ENCODE measurements at regions not wholly inside any gene's neighbourhood (a gene's known extent, or its start where the extent isn't known, plus 50 kb on each side); places are given as distances from the start of the nearest gene placed in this dataset.

GRCh38 chr1:113255720-113256347 is 134.5 kb upstream of the MAGI3 start:
- DNase-seq (ENCODE audit: low read depth in 4 of 4, low spot score in 2 of 4), result peak in 1 of 4 donors; percentile 65

DNA sequence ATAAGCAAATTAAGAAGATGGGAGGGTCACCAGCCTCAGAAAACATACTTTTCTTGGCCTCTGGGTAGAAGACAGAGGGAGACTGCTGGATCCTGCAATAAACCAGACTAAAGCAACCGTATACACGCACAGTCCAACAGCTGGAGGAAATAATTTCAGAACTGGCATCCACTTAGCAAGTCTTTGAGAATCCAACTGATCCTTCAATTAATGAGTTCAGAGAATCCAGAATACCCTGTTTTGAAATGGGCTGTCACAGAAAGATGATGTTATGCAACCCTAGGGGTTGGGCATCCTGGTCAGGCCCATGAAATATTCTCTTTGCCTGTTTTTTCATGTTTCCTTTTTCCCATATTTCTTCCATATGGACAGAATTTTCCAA is 134.0 kb upstream of the MAGI3 start:
- no peak for DNase-seq (ENCODE audit: low read depth in 4 of 4, low spot score in 2 of 4)

- no peak for DNase-seq (ENCODE audit: low read depth in 4 of 4, low spot score in 2 of 4)
These were observed 130.3 kb upstream of the MAGI3 start for GRCh38 chr1:113259988-113260387.

- DNase-seq (ENCODE audit: low read depth in 4 of 4, low spot score in 2 of 4), result no peak
These were observed 125.1 kb upstream of the MAGI3 start for GRCh38 chr1:113265196-113265595.

GRCh38 chr1:113266788-113267187 is 123.5 kb upstream of the MAGI3 start:
- DNase-seq (ENCODE audit: low read depth in 4 of 4, low spot score in 2 of 4), result no peak

- DNase-seq (ENCODE audit: low read depth in 4 of 4, low spot score in 2 of 4), result no peak
These were observed 120.9 kb upstream of the MAGI3 start for GRCh38 chr1:113269168-113269963.

- DNase-seq (ENCODE audit: low read depth in 4 of 4, low spot score in 2 of 4), result no peak
These were observed 119.3 kb upstream of the MAGI3 start for GRCh38 chr1:113271039-113271438.

DNA sequence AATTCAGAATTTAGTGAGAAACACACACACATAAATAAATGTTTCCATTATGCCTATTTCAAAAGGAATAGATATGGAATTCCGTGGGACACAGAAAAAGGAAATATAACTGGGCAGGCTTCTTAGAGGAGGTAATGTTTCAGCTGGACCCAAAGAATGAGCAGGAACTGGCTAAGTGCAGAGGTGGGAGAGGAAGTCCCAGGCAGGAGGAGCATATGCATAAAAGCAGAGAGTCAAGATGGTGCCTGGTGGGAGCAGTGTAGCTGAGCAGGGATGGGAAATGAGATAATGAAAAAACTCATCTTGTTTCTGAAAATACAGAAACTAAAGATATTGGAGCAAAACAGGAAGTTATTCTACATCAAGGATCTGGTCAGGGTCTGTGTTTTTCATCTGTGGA is 115.2 kb upstream of the MAGI3 start:
- DNase-seq (ENCODE audit: low read depth in 4 of 4, low spot score in 2 of 4), result no peak

DNA sequence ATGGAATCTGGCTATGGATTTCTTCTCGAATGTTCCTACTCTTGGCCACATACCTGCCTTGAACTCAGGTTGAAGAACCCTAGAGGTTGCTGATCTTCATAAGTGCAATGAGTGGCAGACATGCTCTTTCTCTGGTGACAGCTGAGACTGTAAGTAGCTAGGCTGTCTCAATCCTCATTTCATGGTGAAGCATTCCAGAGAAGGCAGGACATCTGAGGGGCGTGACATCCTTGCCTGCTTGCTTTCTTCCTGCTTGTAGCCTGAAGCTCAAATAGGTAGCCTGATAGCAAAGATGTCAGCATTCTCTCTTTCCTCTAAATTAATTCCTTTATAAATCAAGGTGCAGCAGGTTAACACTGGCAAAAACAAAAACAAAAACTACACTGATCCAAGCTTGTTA is 114.6 kb upstream of the MAGI3 start:
- no peak for DNase-seq (ENCODE audit: low read depth in 4 of 4, low spot score in 2 of 4)

GRCh38 chr1:113276507-113276906 is 113.8 kb upstream of the MAGI3 start:
- no peak for DNase-seq (ENCODE audit: low read depth in 4 of 4, low spot score in 2 of 4)

DNA sequence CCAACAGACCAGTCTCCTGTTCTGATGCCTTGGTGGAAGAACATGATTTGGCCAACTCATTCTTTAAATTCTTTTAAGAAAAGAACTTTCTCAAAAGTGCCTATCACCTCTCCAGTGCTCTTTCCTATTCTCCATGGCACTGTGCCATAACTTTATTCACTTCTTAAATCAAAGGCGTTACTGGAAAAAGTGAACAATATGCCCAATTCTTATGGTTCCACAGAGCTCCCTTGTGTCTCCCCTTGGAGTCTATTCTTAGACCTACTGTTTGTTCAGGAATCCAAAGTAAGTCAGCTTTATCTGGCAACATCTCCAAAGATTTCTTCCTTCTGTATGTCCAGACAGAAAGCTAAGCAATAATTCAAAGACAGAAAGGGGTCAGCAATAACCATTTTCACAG is 111.9 kb upstream of the MAGI3 start:
- no peak for DNase-seq (ENCODE audit: low read depth in 4 of 4, low spot score in 2 of 4)

DNA sequence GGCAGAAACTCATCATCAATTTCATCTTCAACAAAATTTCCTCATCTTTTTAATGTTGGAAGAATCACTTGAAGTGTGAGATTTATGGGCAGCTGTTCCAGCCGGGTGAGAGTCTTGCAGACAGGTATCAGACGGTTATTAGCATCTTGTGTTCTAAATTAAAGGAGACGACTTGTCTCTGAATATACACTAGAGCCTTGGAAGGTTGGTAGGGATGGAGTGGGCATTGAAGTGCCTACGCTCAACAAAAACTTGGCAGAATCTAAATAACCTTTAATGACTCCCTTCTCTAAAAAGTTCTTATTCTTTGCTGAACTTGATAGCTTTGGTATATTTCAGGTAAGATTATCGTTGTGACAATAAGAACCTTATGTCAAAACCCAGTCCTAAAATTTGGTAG is 111.5 kb upstream of the MAGI3 start:
- no peak for DNase-seq (ENCODE audit: low read depth in 4 of 4, low spot score in 2 of 4)

DNA sequence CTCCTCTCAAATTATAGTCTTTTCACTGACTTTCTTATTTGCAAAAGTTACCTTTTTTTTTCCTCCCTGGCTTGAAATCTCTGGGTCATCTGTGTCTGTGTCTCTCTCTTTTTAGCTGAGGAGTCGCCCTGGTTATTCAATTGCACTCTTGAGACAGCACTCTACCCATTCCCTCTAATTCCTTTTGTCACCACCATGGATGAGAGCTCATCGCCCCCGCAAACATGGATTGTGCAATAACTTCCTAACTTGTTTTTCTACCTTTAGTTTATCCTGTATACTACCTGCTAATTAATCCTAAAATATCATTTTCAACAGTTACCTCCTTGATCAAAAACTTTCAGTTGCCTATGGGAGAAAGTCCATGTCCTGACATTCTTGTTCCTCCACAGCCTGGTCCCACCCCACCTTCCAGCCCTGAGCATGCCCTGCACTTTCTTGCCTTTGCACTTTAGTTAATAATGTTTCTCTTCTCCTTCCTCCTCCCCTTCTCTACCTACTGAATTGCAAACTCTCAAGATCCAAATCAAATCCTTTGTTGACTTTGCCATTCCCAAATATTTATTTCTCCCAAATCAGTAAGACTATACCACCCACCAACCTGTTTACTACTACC is 110.4 kb upstream of the MAGI3 start:
- DNase-seq (ENCODE audit: low read depth in 4 of 4, low spot score in 2 of 4), result no peak

DNA sequence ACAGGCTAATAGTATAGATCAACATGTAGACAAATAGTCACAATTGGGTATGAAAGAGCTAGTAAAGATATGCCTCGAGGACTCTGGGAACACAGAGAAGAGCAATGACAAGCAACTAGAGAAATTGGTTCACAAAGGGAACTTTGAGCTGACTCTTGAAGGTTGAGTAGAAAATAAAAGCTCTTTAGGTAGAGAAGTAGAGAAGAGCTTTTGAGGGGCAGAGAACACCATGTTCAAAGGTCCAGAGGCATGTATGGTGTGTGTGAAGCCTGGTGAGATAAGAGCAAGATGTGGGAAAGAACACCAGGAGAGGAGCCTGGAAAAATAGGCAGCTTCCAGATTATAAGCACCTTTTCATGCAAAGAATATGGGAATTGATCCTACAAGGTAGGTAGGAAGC is 109.7 kb upstream of the MAGI3 start:
- DNase-seq (ENCODE audit: low read depth in 4 of 4, low spot score in 2 of 4), result no peak

GRCh38 chr1:113281550-113281949 is 108.8 kb upstream of the MAGI3 start:
- no peak for DNase-seq (ENCODE audit: low read depth in 4 of 4, low spot score in 2 of 4)

- no peak for DNase-seq (ENCODE audit: low read depth in 4 of 4, low spot score in 2 of 4)
These were observed 108.1 kb upstream of the MAGI3 start for GRCh38 chr1:113282008-113282892.

DNA sequence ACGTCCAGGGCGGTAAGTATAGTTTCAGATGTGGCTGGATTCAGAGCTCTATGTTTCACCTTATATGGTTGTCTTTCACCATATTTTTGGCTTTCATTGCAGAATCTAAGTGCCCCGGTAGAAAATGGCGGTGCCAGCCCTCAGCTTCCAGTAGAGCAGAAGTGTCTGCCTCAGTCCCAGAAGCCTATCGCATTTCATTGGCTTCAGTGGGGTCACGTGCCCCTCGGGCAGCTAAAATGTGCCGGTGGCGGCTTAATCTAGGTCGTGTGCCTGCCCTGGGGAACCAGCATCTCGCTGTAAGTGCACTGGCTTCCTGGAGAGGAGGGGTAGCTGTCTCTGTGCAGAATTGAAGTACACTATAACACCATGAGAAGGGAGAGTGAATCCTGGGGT is 107.4 kb upstream of the MAGI3 start:
- no peak for DNase-seq (ENCODE audit: low read depth in 4 of 4, low spot score in 2 of 4)

GRCh38 chr1:113283914-113284313 is 106.4 kb upstream of the MAGI3 start:
- DNase-seq (ENCODE audit: low read depth in 4 of 4, low spot score in 2 of 4), result no peak

DNA sequence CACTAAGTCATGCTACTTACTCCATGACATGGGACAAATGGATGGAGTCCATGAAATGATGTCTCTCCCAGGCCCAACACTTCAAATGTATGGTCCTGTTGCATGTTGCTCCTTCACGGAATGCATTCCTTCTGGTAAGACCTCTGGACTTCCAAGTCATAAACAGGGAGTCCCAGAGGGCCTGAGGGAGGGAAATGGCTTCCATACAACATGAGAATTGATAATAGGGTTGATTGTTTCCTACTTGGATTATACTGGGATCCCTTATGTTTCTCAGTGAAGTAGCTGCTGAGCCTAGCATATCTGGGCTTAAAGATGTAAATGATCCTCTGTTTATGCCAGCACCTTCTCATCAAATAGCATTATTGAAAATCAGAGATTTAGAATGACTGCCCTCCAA is 104.2 kb upstream of the MAGI3 start:
- DNase-seq (ENCODE audit: low read depth in 4 of 4, low spot score in 2 of 4), result no peak

DNA sequence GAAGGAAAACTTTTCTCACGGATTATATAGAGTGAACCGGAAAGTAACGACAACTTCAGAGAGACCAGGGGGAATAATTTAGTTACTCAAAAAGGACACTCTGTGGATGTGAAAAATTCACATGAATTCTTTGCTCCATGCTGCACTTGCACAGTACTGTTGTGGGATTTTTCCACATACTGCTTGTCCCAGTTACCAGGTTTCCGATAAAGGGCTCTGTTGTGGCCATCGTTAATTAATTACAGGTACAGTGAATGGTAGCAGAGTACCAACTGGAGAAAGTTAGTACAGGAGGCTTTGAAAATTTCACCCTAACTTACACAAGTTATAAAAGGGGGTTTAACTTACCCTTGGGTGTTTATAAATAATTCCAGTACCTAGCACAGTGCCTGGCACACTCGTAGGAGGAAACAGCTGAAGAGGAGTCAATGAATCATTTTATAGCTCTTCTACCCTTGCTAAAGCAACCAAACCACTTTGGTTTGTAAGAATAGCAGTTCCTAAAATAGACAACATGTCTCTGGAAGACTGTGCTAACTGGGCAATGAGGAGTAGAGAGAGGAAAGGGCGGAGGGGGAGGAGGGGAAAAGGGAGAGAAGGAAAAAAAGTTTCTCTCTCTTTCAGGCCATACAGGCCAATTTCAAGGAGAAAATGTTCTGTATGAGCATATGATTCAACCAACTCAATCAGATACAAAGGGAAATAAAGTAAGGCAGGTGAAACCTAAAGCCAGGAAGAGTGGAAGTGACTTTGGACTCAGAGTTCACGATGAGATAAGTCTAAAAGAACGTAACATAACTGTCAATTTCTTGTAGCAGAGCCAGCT is 98.3 kb upstream of the MAGI3 start:
- DNase-seq (ENCODE audit: low read depth in 4 of 4, low spot score in 2 of 4), result no peak
